GM06990 (cell line): ENCODE measurements at regions not wholly inside any gene's neighbourhood (a gene's known extent, or its start where the extent isn't known, plus 50 kb on each side); places are given as distances from the start of the nearest gene placed in this dataset.

Experiments
- DNase-seq: peaks from one replicate; pipeline ENCODE4 v3.0.0-alpha.2; 2011; ENCODE audit not compliant: insufficient read length; ENCODE audit errors: extremely low read depth
- H3K27me3 ChIP-seq: replicated peaks from 2 replicates; pipeline ENCODE4 v1.6.0; 2011; ENCODE audit warnings: low read length; ENCODE audit not compliant: control insufficient read depth, insufficient read depth
- H3K36me3 ChIP-seq: 2 replicates; pipeline ENCODE4 v1.5.1; 2011; ENCODE audit warnings: low read length; ENCODE audit not compliant: control insufficient read depth, insufficient read depth
- H3K4me3 ChIP-seq: replicated peaks from 2 replicates; pipeline ENCODE4 v1.5.1; 2011; ENCODE audit warnings: low read depth, mild to moderate bottlenecking, control low read depth, low read length
- CTCF ChIP-seq: IDR thresholded peaks from 2 replicates; pipeline ENCODE4 v1.5.1; 2011; ENCODE audit warnings: low read length, control low read depth, mild to moderate bottlenecking, inconsistent platforms; ENCODE audit not compliant: insufficient read depth, poor library complexity, severe bottlenecking

- no peak for TF ChIP-seq CTCF
- no peak for DNase-seq
- Histone ChIP-seq H3K27me3 (no peaks in the 10 kb centered on the region), H3K36me3 (no peaks in the 10 kb centered on the region), H3K4me3 (no peak overlapping the region)
Observed at GRCh38 chr5:172530878-172531703, 76.8 kb upstream of the SH3PXD2B start.

GRCh38 chr5:172530406-172530805 lies 76.1 kb upstream of the SH3PXD2B start:
- TF ChIP-seq CTCF = no peak
- Histone ChIP-seq H3K36me3 (no peaks in the 10 kb centered on the region), H3K27me3 (no peaks in the 10 kb centered on the region), H3K4me3 (no peak overlapping the region)
- DNase-seq = no peak

- Histone ChIP-seq H3K4me3 (no peak overlapping the region), H3K36me3 (no peaks in the 10 kb centered on the region), H3K27me3 (no peaks in the 10 kb centered on the region)
- TF ChIP-seq CTCF = no peak
- DNase-seq = no peak
Observed at GRCh38 chr5:172529896-172530295, 75.6 kb upstream of the SH3PXD2B start.

- no peaks in the 10 kb centered on the region for H3K27me3 ChIP-seq
- no peaks in the 10 kb centered on the region for H3K36me3 ChIP-seq
- no peak for DNase-seq
- H3K4me3 ChIP-seq = no peak overlapping the region
- TF ChIP-seq CTCF = no peak
Observed at GRCh38 chr5:172528440-172528839, 74.1 kb upstream of the SH3PXD2B start.

- H3K27me3 ChIP-seq = no peaks in the 10 kb centered on the region
- H3K4me3 ChIP-seq = no peak overlapping the region
- no peak for TF ChIP-seq CTCF
- no peaks in the 10 kb centered on the region for H3K36me3 ChIP-seq
- DNase-seq = no peak
Observed at GRCh38 chr5:172527559-172527958, 73.2 kb upstream of the SH3PXD2B start.
